ENCODE measurements at regions not wholly inside any gene's neighbourhood (a gene's known extent, or its start where the extent isn't known, plus 50 kb on each side); places are given as distances from the start of the nearest gene placed in this dataset.

- Histone ChIP-seq H3K4me2 (ENCODE audit: insufficient read depth, low read length) (no peak overlapping the region), H3K9me3 (ENCODE audit: low read depth, low read length) (no peaks in the 10 kb centered on the region), H3K27ac (ENCODE audit: low read depth, low read length) (no peak overlapping the region), H3K4me3 (ENCODE audit: insufficient read depth, low read length) (no peak overlapping the region), H3K27me3 (ENCODE audit: insufficient read depth, low read length) (peaks cover 5% of the 10 kb centered on the region), H3K36me3 (ENCODE audit: insufficient read depth, low read length) (no peaks in the 10 kb centered on the region), H3K79me2 (ENCODE audit: insufficient read depth, low read length) (no peaks in the 10 kb centered on the region), H3K4me1 (ENCODE audit: insufficient read depth, low read length) (no peaks in the 10 kb centered on the region), H4K20me1 (ENCODE audit: insufficient read depth, low read length) (no peaks in the 10 kb centered on the region), H2AFZ (ENCODE audit: low read length) (no peak overlapping the region)
- no peak for DNase-seq (ENCODE audit: insufficient read length, low spot score, missing footprints)
- TF ChIP-seq CTCF (IDR thresholded peaks at IDR 0.05; ENCODE audit: extremely low read depth, low read depth, low read length) = no peak
Measured at GRCh38 chr12:111185889-111186227, 183.0 kb downstream of the PHETA1 start.

- no peaks in the 10 kb centered on the region for H3K79me2 ChIP-seq (ENCODE audit: insufficient read depth, low read length)
- H2AFZ ChIP-seq (ENCODE audit: low read length) = no peak overlapping the region
- no peaks in the 10 kb centered on the region for H3K4me1 ChIP-seq (ENCODE audit: insufficient read depth, low read length)
- peaks cover 6% of the 10 kb centered on the region for H3K27me3 ChIP-seq (ENCODE audit: insufficient read depth, low read length)
- DNase-seq (ENCODE audit: insufficient read length, low spot score, missing footprints) = no peak
- no peak overlapping the region for H3K27ac ChIP-seq (ENCODE audit: low read depth, low read length)
- H3K36me3 ChIP-seq (ENCODE audit: insufficient read depth, low read length) = no peaks in the 10 kb centered on the region
- H3K4me3 ChIP-seq (ENCODE audit: insufficient read depth, low read length) = no peak overlapping the region
- H3K4me2 ChIP-seq (ENCODE audit: insufficient read depth, low read length) = no peak overlapping the region
- no peak for TF ChIP-seq CTCF (IDR thresholded peaks at IDR 0.05; ENCODE audit: extremely low read depth, low read depth, low read length)
- H3K9me3 ChIP-seq (ENCODE audit: low read depth, low read length) = no peaks in the 10 kb centered on the region
- H4K20me1 ChIP-seq (ENCODE audit: insufficient read depth, low read length) = no peaks in the 10 kb centered on the region
Measured at GRCh38 chr12:111185206-111185888, 183.5 kb downstream of the PHETA1 start.

GRCh38 chr12:111184161-111184560 lies 184.7 kb downstream of the PHETA1 start:
- Histone ChIP-seq H3K4me2 (ENCODE audit: insufficient read depth, low read length) (no peak overlapping the region), H3K9me3 (ENCODE audit: low read depth, low read length) (no peaks in the 10 kb centered on the region), H4K20me1 (ENCODE audit: insufficient read depth, low read length) (no peaks in the 10 kb centered on the region), H2AFZ (ENCODE audit: low read length) (no peak overlapping the region), H3K36me3 (ENCODE audit: insufficient read depth, low read length) (no peaks in the 10 kb centered on the region), H3K27me3 (ENCODE audit: insufficient read depth, low read length) (peaks cover 6% of the 10 kb centered on the region), H3K4me3 (ENCODE audit: insufficient read depth, low read length) (no peak overlapping the region), H3K79me2 (ENCODE audit: insufficient read depth, low read length) (no peaks in the 10 kb centered on the region), H3K4me1 (ENCODE audit: insufficient read depth, low read length) (no peaks in the 10 kb centered on the region), H3K27ac (ENCODE audit: low read depth, low read length) (no peak overlapping the region)
- no peak for TF ChIP-seq CTCF (IDR thresholded peaks at IDR 0.05; ENCODE audit: extremely low read depth, low read depth, low read length)
- DNase-seq (ENCODE audit: insufficient read length, low spot score, missing footprints) = no peak

- Histone ChIP-seq H4K20me1 (ENCODE audit: insufficient read depth, low read length) (no peaks in the 10 kb centered on the region), H3K79me2 (ENCODE audit: insufficient read depth, low read length) (no peaks in the 10 kb centered on the region), H3K36me3 (ENCODE audit: insufficient read depth, low read length) (no peaks in the 10 kb centered on the region), H3K4me1 (ENCODE audit: insufficient read depth, low read length) (no peaks in the 10 kb centered on the region), H2AFZ (ENCODE audit: low read length) (no peak overlapping the region), H3K4me2 (ENCODE audit: insufficient read depth, low read length) (no peak overlapping the region), H3K27me3 (ENCODE audit: insufficient read depth, low read length) (peaks cover 6% of the 10 kb centered on the region), H3K4me3 (ENCODE audit: insufficient read depth, low read length) (no peak overlapping the region), H3K9me3 (ENCODE audit: low read depth, low read length) (no peaks in the 10 kb centered on the region), H3K27ac (ENCODE audit: low read depth, low read length) (no peak overlapping the region)
- no peak for TF ChIP-seq CTCF (IDR thresholded peaks at IDR 0.05; ENCODE audit: extremely low read depth, low read depth, low read length)
- DNase-seq (ENCODE audit: insufficient read length, low spot score, missing footprints) = no peak
Measured at GRCh38 chr12:111183094-111183493, 185.8 kb downstream of the PHETA1 start.
